Neural progenitor cell (in vitro differentiated cells): ENCODE measurements at regions not wholly inside any gene's neighbourhood (a gene's known extent, or its start where the extent isn't known, plus 50 kb on each side); places are given as distances from the start of the nearest gene placed in this dataset.

Experiments used
- EZH2 ChIP-seq: fragments of 200-600 bp; sonication (generic); IDR thresholded peaks from 2 replicates; pipeline ENCODE4 v1.6.1; 2017; ENCODE audit warnings: antibody characterized with exemption, mild to moderate bottlenecking, moderate library complexity
- TF ChIP-seq, protein P1 (sequence below): fragments of 200-600 bp; sonication (generic); IDR thresholded peaks from 2 replicates; pipeline ENCODE4 v1.5.1; 2017; ENCODE audit warnings: antibody characterized with exemption, mild to moderate bottlenecking

DNA sequence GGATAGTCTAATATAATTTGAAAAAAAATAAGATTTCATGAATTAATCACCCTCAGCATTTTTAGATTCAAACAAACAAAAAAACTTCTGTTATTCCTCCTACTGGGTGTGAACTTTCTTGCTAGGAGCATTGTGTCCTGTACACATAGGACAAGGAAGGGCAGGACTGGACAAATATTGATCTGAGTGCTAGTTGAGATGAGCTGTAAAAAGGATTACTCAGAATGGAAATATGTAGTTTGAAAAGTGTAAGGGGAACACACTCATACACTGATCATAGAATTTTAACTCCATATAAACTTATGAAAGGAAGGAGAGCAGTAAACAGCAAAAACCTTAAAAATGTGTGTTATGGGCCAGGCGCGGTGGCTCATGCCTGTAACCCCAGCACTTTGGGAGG is 156.5 kb upstream of the ZNF648 start:
- TF ChIP-seq EZH2 = no peak
- TF ChIP-seq, protein P1, sequence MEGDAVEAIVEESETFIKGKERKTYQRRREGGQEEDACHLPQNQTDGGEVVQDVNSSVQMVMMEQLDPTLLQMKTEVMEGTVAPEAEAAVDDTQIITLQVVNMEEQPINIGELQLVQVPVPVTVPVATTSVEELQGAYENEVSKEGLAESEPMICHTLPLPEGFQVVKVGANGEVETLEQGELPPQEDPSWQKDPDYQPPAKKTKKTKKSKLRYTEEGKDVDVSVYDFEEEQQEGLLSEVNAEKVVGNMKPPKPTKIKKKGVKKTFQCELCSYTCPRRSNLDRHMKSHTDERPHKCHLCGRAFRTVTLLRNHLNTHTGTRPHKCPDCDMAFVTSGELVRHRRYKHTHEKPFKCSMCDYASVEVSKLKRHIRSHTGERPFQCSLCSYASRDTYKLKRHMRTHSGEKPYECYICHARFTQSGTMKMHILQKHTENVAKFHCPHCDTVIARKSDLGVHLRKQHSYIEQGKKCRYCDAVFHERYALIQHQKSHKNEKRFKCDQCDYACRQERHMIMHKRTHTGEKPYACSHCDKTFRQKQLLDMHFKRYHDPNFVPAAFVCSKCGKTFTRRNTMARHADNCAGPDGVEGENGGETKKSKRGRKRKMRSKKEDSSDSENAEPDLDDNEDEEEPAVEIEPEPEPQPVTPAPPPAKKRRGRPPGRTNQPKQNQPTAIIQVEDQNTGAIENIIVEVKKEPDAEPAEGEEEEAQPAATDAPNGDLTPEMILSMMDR = no peak
